Activated T-cell treated with anti-CD3 and anti-CD28 coated beads, Interleukin-2, amount 50 U/mL, for 4 hours (primary cell): ENCODE measurements at regions not wholly inside any gene's neighbourhood (a gene's known extent, or its start where the extent isn't known, plus 50 kb on each side); places are given as distances from the start of the nearest gene placed in this dataset.
"Not testable (repeated sequence)": the region's sequence is repeated elsewhere in the genome, so short reads cannot be mapped to it uniquely, and the experiment has no call there.

Source experiments
- ATAC-seq, 2 donors: fragments of 200-7000 bp; cut with Tn5 transposase; one replicate each; pipeline ENCODE4 v1.10.0; 2021
- DNase-seq: peaks from one replicate; pipeline ENCODE4 v3.0.0-alpha.2; 2020
- H3K27me3 Mint-ChIP-seq: one replicate; pipeline ENCODE4 v1.8.0; 2021; ENCODE audit warnings: low read depth, mixed read lengths
- H3K36me3 Mint-ChIP-seq: one replicate; pipeline ENCODE4 v1.8.0; 2022; ENCODE audit warnings: mixed read lengths; ENCODE audit not compliant: insufficient read depth
- H3K4me1 Mint-ChIP-seq: one replicate; pipeline ENCODE4 v1.8.0; 2021; ENCODE audit warnings: low read depth, mixed read lengths
- H3K4me3 Mint-ChIP-seq: one replicate; pipeline ENCODE4 v1.8.0; 2021; ENCODE audit warnings: mild to moderate bottlenecking, moderate library complexity, mixed read lengths
- H3K9me3 Mint-ChIP-seq: one replicate; pipeline ENCODE4 v1.8.0; 2021; ENCODE audit warnings: mixed read lengths

DNA sequence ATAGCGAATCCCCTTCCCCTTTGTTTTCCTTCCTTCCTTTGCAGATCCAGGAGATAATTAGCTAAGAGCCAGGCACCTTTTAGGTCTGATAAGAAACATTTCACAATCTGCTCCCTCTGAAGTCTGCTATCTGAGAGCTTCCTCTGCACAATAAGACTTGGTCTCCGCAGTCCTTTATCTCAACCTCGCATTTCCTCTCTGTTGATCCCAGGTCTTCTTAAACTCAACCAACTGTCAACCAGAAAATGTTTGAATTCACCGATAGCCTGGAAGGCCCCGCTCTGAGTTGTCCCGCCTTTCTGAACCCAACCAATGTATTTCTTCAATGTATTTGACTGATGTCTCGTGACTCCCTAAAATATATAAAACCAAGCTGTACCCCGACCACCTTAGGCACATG, 78.4 kb upstream of the CTDP1 start:
- Mint-ChIP-seq H3K4me3 (no peak overlapping the region), H3K9me3 (no peaks in the 10 kb centered on the region), H3K27me3 (peaks cover 7% of the 10 kb centered on the region), H3K4me1 (no peaks in the 10 kb centered on the region), H3K36me3 (no peaks in the 10 kb centered on the region)
- ATAC-seq, result no peak
- DNase-seq, result no peak

DNA sequence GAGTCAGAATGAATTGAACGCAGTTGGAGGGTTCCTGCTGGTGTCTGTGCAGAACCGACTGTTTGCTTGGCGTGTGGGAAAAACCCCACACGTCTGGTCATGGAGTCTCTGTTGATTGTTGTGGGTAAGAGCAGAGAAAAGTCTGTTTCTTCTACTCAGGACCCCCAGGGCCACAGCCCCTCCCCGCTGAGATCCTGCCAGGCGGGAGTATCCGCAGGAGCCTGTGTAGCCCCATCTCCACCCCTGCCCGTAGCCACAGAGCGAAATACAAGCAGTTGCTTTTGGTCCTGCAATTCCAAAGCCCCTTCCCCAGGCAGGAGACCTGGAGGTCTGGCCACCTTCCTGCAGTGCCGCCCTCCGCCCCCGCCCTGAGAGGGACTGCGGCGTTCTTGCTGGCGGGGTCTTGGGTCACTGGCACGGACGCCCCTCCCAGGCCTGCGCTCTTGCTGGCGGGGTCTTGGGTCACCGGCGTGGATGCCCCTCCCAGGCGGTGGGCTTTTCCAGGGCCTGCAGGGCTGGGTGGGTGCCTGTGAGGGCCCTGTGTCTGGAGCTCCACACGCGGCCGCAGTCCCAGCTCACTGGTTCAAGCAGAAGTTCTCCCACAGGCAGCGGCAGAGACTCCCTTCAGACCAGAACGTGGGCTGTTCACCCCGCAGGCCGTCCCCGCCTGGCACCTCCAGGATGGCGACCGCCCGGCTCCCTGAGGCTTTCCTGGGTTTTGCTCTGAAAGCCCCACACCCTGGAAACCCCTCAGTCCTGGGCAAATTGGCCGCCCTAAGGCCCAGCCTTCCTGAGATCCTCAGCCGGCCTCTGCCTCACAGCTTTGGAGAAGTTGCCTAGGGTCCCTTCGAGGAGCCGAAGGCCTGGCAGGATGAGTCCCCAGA, 76.0 kb upstream of the CTDP1 start:
- DNase-seq (no peak), ATAC-seq (no peak)
- H3K36me3 Mint-ChIP-seq, result no peaks in the 10 kb centered on the region
- peaks cover 3% of the 10 kb centered on the region for H3K27me3 Mint-ChIP-seq
- H3K4me1 Mint-ChIP-seq, result no peaks in the 10 kb centered on the region
- H3K9me3 Mint-ChIP-seq, result no peaks in the 10 kb centered on the region
- H3K4me3 Mint-ChIP-seq, result no peak overlapping the region

DNA sequence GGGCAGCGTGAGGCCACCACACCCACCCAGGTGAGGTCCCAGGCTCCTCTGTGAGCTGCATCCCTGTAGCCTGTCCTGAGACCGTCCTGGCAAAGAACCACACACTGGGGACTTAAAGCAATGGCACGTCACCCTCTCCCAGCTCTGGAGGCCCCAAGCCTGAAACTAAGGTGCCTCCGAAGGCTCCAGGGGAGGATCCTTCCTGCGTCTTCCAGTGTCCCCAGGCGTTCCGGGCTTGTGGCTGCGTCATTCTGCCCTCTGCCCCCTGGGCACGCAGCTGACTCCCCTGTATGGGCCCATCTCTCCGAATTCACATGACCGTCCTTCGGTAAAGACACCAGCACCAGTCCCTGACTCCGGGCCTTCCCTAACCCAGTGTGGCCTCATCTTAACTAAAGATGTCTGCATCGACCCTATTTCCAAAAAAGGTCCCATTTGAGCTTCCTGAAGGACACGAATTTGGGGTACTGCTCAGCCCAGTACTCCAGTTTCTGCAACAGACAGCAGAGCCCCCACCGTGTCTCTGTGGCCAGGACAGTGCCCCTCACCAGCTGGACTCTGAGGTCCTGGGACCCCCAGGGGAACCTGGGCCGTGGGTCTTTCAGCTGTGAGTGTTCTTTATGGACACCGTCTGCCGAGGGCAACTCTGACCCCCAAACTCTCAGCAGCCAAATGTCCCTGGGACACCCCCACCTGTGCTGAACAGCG, 75.2 kb upstream of the CTDP1 start:
- H3K4me1 Mint-ChIP-seq, result no peaks in the 10 kb centered on the region
- no peaks in the 10 kb centered on the region for H3K9me3 Mint-ChIP-seq

DNA sequence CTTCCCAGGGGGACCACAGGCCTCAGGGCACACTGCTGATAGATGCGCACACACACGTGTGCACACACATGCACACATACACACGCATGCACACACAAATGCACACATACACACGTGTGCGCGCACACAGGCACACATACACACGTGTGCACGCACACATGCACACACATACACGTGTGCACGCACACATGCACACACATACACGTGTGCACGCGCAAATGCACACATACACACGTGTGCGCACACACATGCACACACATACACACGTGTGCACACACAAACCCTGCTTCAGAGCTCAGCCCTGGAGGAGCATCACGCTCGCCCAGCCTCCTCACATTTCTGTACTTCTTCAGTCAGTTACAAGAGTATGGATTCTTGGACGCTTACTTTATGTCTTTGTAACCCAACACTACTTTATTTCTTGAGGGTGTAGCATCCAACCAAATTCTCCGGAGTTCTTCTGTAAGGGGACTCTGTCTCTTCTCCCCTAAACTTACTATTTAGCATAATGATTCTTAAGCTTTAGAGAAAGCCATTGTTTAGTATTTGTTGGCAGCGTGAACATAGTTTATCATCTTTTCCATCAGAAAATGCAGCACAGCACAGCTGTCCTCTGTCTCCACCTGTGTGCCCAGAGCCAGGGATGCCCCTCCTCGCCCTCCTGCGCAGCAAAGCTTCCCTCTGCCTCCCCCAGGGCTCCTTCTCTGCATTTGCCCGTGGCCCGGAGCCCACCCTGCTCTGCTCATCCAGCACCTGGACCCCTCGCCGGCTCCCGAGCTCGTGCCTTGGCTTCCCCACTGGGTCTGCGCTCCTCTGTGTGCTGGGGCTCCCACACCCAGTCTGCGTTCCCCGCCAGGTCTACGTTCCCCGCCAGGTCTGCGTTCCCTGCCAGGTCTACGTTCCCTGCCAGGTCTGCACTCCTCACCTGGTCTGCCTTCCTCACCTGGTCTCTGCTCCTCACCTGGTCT, 74.4 kb upstream of the CTDP1 start:
- no peaks in the 10 kb centered on the region for H3K9me3 Mint-ChIP-seq
- no peak overlapping the region for H3K4me3 Mint-ChIP-seq

More for the DNA sequence above, 75.2 kb upstream of the CTDP1 start:
- no peak overlapping the region for H3K4me3 Mint-ChIP-seq
- ATAC-seq (no peak), DNase-seq (no peak)
- no peaks in the 10 kb centered on the region for H3K36me3 Mint-ChIP-seq
- H3K27me3 Mint-ChIP-seq, result peaks cover 4% of the 10 kb centered on the region

DNA sequence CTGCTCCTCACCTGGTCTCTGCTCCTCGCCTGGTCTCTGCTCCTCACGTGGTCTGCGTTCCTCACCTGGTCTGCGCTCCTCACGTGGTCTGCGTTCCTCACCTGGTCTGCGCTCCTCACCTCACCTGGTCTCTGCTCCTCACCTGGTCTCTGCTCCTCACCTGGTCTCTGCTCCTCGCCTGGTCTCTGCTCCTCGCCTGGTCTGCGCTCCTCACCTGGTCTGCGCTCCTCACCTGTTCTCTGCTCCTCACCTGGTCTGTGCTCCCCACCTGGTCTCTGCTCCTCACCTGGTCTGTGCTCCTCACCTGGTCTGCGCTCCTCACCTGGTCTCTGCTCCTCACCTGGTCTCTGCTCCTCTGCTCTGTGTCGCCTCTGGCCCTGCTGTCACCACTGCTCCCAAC, 73.5 kb upstream of the CTDP1 start:
- ATAC-seq, H3K36me3 Mint-ChIP-seq, H3K4me3 Mint-ChIP-seq, H3K9me3 Mint-ChIP-seq, H3K4me1 Mint-ChIP-seq, H3K27me3 Mint-ChIP-seq, DNase-seq: not testable (repeated sequence)

More for the DNA sequence above, 74.4 kb upstream of the CTDP1 start:
- DNase-seq (no peak), ATAC-seq (no peak)
- Mint-ChIP-seq H3K4me1 (no peaks in the 10 kb centered on the region), H3K27me3 (peaks cover 4% of the 10 kb centered on the region), H3K36me3 (no peaks in the 10 kb centered on the region)

DNA sequence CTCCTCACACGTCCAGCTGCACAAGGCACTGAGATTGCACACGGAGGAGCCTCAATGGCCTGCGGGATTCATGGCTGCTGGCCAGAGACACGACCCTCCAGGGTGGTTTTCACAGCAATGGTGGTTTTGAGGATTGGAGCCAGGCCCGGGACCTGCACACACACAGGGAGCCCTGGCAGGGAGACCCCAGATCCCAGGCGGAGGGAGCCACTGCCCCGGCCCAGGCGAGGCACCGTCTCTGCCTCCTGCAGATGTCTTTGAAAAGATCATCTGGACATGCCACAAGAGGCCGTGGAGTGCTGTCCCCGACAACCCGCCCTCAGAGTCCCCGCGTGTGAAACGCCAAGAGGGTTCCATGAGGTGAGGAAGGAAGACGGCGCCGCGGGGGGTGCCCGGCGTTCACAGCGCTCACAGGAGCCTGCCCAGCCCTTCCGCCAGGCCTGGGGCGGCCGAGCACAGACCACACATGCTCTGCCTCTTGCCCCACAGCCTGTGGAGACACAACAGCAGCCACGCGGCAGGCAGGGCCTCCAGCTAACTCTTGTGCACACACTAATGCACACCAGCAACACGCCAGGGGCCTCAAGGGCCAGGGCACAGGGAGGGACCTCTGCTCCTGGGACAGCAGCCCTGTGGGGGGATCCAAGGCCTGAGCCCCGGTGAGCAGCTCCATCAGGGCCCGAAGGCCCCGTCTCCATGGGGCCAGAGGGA, 72.8 kb upstream of the CTDP1 start:
- H3K4me3 Mint-ChIP-seq, result no peak overlapping the region
- H3K4me1 Mint-ChIP-seq, result no peaks in the 10 kb centered on the region
- no peaks in the 10 kb centered on the region for H3K9me3 Mint-ChIP-seq
- H3K36me3 Mint-ChIP-seq, result no peaks in the 10 kb centered on the region
- peaks cover 2% of the 10 kb centered on the region for H3K27me3 Mint-ChIP-seq
- DNase-seq (no peak), ATAC-seq (no peak)

DNA sequence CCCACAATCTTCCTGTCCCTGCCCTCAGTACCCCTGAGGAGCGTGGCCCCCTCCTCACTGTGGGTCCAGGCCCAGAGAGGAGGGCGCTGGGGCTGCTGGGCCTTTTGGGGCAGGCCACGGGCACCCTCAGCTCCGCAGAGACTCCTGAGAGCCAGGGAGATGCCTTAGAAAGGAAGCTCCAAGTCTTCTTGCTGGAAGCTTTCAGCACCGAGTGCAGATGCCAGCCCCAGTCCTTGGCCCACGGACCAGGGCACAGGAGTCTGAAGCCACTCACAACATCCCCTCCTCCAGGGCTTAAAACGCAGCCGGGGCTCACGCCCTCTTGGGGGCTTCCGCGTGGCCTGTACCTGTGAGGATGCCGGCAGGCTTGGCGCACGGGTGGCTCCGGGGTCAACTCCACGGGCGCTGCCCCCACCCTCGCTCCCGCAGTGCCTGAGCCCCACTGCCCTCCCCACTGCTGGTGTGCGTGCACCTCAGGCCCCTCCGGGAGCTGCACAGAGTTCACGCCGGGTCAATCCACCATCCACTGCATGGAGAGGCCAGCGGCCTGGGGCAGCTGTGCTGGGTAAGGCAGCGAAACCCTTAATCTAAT, 72.1 kb upstream of the CTDP1 start:
- H3K27me3 Mint-ChIP-seq, result peaks cover 2% of the 10 kb centered on the region
- H3K4me3 Mint-ChIP-seq, result no peak overlapping the region
- no peak for DNase-seq
- no peaks in the 10 kb centered on the region for H3K4me1 Mint-ChIP-seq
- ATAC-seq, result no peak
- H3K9me3 Mint-ChIP-seq, result no peaks in the 10 kb centered on the region
- no peaks in the 10 kb centered on the region for H3K36me3 Mint-ChIP-seq

DNA sequence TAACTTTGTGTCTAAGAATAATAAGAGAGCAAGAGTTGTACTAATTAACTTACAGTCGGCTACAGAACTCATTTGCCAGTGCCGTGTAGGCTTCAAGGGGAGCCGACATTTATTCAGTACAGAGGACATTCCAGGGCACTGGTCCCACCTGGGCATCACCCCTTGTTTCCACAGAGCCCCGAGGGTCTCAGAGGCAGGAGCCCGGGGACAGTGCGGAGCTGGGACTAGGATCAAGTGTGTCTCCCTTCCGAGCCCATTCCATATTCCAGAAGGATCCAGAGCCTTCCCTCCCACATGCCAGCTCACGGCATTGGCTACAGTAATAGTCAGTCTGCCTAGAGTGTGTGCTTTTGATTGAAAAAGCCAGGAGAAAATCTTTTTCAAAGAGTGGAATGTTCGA, 71.5 kb upstream of the CTDP1 start:
- Mint-ChIP-seq H3K9me3 (no peaks in the 10 kb centered on the region), H3K4me3 (no peak overlapping the region), H3K27me3 (peaks cover 2% of the 10 kb centered on the region), H3K36me3 (no peaks in the 10 kb centered on the region), H3K4me1 (no peaks in the 10 kb centered on the region)
- no peak for DNase-seq
- no peak for ATAC-seq

DNA sequence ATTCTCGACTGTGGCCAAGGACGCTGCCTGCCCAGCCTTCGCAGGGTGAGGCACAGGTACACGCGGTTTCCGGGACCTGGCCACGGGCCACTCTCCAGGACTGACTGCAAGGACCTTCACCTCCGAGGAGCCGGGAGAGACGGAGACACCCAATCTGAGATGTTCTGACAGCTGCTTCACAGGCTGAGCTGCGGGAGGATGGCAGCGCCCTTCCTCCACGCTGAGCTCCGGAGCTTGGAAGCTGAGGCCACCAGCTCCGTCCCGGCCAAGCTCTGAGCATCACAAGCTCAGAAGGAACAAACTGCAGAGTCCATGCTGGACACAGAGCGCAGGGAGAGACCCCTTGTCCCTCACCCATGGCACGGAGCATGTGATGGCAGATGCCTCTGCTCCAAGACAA, 71.1 kb upstream of the CTDP1 start:
- H3K4me3 Mint-ChIP-seq, result no peak overlapping the region
- H3K9me3 Mint-ChIP-seq, result no peaks in the 10 kb centered on the region
- DNase-seq (no peak), ATAC-seq (no peak)
- no peaks in the 10 kb centered on the region for H3K4me1 Mint-ChIP-seq
- peaks cover 2% of the 10 kb centered on the region for H3K27me3 Mint-ChIP-seq
- H3K36me3 Mint-ChIP-seq, result no peaks in the 10 kb centered on the region

DNA sequence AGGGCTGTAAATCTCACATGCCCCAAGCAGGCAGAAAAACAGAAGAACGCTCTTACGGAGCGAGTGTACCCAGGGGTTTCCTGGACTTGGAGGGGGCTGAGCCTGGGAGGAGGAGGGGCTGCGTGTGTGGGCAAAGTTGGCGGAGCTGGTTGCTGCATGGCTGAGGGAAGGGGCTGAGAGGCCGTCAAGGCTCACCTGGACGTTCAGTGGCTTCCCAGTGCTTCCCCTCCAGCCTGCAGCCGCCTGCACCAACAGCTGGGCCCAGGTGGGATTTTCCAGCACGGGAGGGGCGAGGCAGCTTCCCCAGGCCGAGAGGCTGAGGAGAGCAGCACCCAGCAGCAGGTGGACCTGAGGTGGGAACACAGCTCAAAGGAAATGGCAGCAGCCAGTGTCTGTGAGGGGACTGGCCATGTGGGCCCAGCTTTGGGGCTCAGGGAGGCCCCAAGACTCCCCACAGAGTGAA, 70.6 kb upstream of the CTDP1 start:
- no peaks in the 10 kb centered on the region for H3K4me1 Mint-ChIP-seq
- no peak overlapping the region for H3K4me3 Mint-ChIP-seq
- H3K9me3 Mint-ChIP-seq, result no peaks in the 10 kb centered on the region
- peaks cover 2% of the 10 kb centered on the region for H3K27me3 Mint-ChIP-seq
- no peak for ATAC-seq
- DNase-seq, result no peak
- no peaks in the 10 kb centered on the region for H3K36me3 Mint-ChIP-seq

DNA sequence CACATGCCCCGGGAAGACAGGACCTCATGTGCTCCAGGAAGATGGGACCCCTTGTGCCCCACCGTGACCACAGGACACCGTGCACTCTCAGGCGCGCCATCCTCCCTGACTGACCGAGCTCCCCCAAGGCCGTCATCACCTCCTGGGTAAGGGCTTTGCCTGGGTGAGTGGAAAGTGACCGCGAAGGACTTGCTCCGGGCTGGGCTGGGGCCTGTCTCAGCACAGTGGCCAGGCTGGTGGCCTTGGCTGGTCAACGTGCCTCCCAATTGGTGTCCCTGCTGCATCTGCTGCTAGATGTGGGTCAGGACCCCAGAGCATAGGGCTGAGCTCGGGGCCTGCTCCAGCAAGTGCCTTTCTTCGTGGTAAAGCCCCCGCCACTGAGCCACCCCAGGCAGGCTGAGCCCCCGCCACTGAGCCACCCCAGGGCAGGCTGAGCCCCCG, 69.7 kb upstream of the CTDP1 start:
- H3K27me3 Mint-ChIP-seq, result peaks cover 2% of the 10 kb centered on the region
- H3K4me1 Mint-ChIP-seq, result no peaks in the 10 kb centered on the region
- no peaks in the 10 kb centered on the region for H3K9me3 Mint-ChIP-seq
- no peak overlapping the region for H3K4me3 Mint-ChIP-seq
- no peaks in the 10 kb centered on the region for H3K36me3 Mint-ChIP-seq
- ATAC-seq (peak in 1 of 2 donors; percentile 8), DNase-seq (no peak)

DNA sequence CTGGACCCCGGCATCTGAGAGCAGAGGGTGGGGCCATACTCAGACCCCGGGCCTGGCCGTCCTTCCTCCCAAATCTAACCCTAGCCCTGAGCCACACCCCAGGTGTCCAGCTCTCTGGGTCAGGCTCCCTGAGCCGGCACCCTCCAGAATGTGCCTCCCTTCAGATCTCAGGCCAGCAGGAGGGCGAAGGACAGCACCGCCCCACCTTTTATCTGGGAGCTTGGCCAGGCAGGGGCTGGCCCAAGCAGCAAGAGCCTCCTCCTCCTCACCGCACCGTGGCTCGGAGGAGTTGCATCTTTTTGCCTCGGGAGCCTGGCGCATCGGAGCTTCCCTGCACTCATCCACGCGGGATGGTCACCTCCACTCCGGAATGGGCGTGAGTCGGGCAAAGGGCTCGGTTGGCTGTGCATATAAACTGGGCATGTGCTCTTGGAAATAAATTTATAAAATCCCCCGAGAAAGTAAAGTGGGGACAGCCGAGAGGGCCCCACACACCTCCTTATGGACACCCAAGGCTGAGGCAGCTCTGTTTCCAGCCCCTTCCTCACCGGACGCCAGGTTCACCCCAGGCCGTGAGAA, 69.1 kb upstream of the CTDP1 start:
- H3K36me3 Mint-ChIP-seq, result no peaks in the 10 kb centered on the region
- ATAC-seq (no peak), DNase-seq (no peak)
- H3K4me1 Mint-ChIP-seq, result no peaks in the 10 kb centered on the region
- H3K27me3 Mint-ChIP-seq, result peaks cover 5% of the 10 kb centered on the region
- no peaks in the 10 kb centered on the region for H3K9me3 Mint-ChIP-seq
- H3K4me3 Mint-ChIP-seq, result no peak overlapping the region

DNA sequence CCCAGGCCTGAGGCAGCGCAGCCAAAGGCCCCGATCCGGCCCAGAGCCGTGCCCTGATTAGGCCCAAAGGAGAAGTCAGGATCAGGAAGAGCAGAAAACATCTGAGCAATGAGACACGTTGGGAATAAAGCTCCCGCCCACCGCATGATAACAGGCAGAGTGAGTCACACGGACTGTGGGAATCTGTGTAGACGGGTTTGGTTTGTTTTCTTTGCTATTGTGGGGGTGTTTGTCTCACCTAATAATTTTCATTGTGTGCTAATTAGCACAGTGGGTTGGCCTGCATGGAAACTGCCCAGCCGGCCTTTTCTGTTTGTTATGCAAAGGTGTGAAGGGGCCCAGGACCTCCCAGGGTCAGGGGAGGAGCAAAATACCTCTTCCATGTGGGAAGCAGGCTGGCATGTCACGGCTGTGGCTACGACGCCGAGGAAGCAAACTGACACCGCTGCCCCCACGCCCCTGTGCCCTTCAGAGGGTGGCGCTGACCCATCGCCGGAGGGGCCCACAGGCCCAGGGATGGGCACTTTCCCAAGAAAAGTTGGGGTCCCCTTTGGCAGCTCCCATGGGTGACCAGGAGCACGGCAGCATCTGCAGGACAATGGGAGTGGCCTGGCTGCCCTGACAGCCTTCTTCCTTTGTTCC, 68.4 kb upstream of the CTDP1 start:
- no peak for ATAC-seq
- Mint-ChIP-seq H3K27me3 (peaks cover 5% of the 10 kb centered on the region), H3K36me3 (no peaks in the 10 kb centered on the region), H3K4me1 (no peaks in the 10 kb centered on the region), H3K9me3 (no peaks in the 10 kb centered on the region), H3K4me3 (no peak overlapping the region)
- DNase-seq, result no peak
